GM12878 (cell line): ENCODE measurements at regions not wholly inside any gene's neighbourhood (a gene's known extent, or its start where the extent isn't known, plus 50 kb on each side); places are given as distances from the start of the nearest gene placed in this dataset.

ENCODE experiments used
- ATAC-seq: fragments of 200-7000 bp; cut with Tn5 transposase; 3 replicates; pipeline ENCODE4 v1.9.1; 2020; ENCODE audit warnings: mild to moderate bottlenecking, moderate library complexity
- BruUV-seq: library from RNA; stranded (reverse); fragments of 400-500 nt; replicated peaks from 2 replicates; lab custom pipeline; 2021; lab: Mats Ljungman, UMichigan
- CTCF ChIA-PET: fragments of 300-600 bp; sonication (Branson Sonifier 250); formaldehyde crosslinking; extraction: SDS; loops from one replicate; lab custom pipeline; 2021; ENCODE audit warnings: inconsistent platforms; lab: Yijun Ruan, JAX
- POLR2A ChIA-PET: fragments of 350-600 bp; formaldehyde crosslinking; extraction: SDS; loops from one replicate; lab custom pipeline; 2021; ENCODE audit warnings: inconsistent platforms; lab: Charles Lee
- RAD21 ChIA-PET: fragments of 300-600 bp; sonication (Branson Sonifier 250); formaldehyde crosslinking; loops from one replicate; lab custom pipeline; 2023; ENCODE audit warnings: antibody characterized with exemption; ENCODE audit not compliant: unreplicated experiment; lab: Charles Lee
- SMC1A ChIA-PET: fragments of 300-600 bp; sonication (Branson Sonifier 250); formaldehyde crosslinking; loops from one replicate; lab custom pipeline; 2023; ENCODE audit not compliant: unreplicated experiment, uncharacterized antibody; lab: Charles Lee
- DNase-seq: peaks from one replicate; pipeline ENCODE4 v3.0.0-alpha.2; 2011; ENCODE audit warnings: low read depth, low spot score
- FAIRE-seq: peaks from 3 replicates; lab custom pipeline; 2011; peaks lifted over from hg19 to GRCh38; lab: Jason Lieb, UNC
- H2AFZ ChIP-seq: 2 replicates; pipeline ENCODE4 v1.6.0; 2011; ENCODE audit warnings: low read depth, low read length, control low read depth; ENCODE audit not compliant: control insufficient read depth
- H3K27ac ChIP-seq: 2 replicates; pipeline ENCODE4 v1.5.1; 2011; ENCODE audit warnings: control low read depth; ENCODE audit not compliant: control insufficient read depth, insufficient read depth
- H3K27me3 ChIP-seq, 2 experiments: replicated peaks in 1 of 2; 2 replicates each; pipeline versions ENCODE4 v1.6.0 to v1.6.1; 2011; ENCODE audit warnings: low read length in 1 of 2; ENCODE audit not compliant: control insufficient read depth in 2 of 2, insufficient read depth in 2 of 2
- H3K36me3 ChIP-seq, 2 experiments: 2 replicates each; pipeline ENCODE4 v1.5.1; 2011; ENCODE audit warnings: low read length in 1 of 2; ENCODE audit not compliant: control insufficient read depth in 2 of 2, insufficient read depth in 2 of 2
- H3K4me1 ChIP-seq: 2 replicates; pipeline ENCODE4 v1.6.1; 2011; ENCODE audit warnings: mild to moderate bottlenecking, low read length, moderate library complexity, mixed read lengths; ENCODE audit not compliant: control insufficient read depth, insufficient read depth
- H3K4me2 ChIP-seq: 2 replicates; pipeline ENCODE4 v1.6.0; 2011; ENCODE audit warnings: control low read depth; ENCODE audit not compliant: control insufficient read depth, insufficient read depth
- H3K4me3 ChIP-seq: fragments of 200-600 bp; sonication (generic); 2 replicates; pipeline ENCODE4 v1.5.1; 2016
- H3K79me2 ChIP-seq: 2 replicates; pipeline ENCODE4 v1.6.0; 2011; ENCODE audit warnings: low read length; ENCODE audit not compliant: control insufficient read depth, insufficient read depth
- H3K9ac ChIP-seq: 2 replicates; pipeline ENCODE4 v1.8.0; 2011; ENCODE audit warnings: low read length, control low read depth, mixed read lengths; ENCODE audit not compliant: control insufficient read depth, insufficient read depth
- H3K9me3 ChIP-seq: replicated peaks from 3 replicates; pipeline ENCODE4 v1.5.1; 2011; ENCODE audit warnings: mild to moderate bottlenecking, low read length; ENCODE audit not compliant: control insufficient read depth, insufficient read depth
- H4K20me1 ChIP-seq: 2 replicates; pipeline ENCODE4 v1.6.0; 2011; ENCODE audit not compliant: control insufficient read depth, insufficient read depth
- ATF2 ChIP-seq: IDR thresholded peaks from 2 replicates; pipeline ENCODE4 v1.6.1; 2012; ENCODE audit warnings: low read length, inconsistent platforms
- ATF7 ChIP-seq: fragments of 450-650 bp; IDR thresholded peaks from 2 replicates; pipeline ENCODE4 v1.6.1; 2016; ENCODE audit warnings: low read depth, mild to moderate bottlenecking
- CBX3 ChIP-seq: fragments of 200-600 bp; sonication (generic); IDR thresholded peaks from 2 replicates; pipeline ENCODE4 v1.6.1; 2016; ENCODE audit warnings: low read depth, borderline replicate concordance
- MEF2A ChIP-seq: IDR thresholded peaks from 2 replicates; pipeline ENCODE4 v1.6.1; 2011; ENCODE audit warnings: low read depth, mild to moderate bottlenecking, low read length, moderate library complexity; ENCODE audit not compliant: insufficient read depth
- MYC ChIP-seq: IDR thresholded peaks from 2 replicates; pipeline ENCODE4 v1.6.1; 2011; ENCODE audit warnings: mild to moderate bottlenecking, low read length, moderate library complexity, inconsistent platforms; ENCODE audit not compliant: insufficient read depth, insufficient replicate concordance, insufficient read length, severe bottlenecking
- SREBF1 ChIP-seq: IDR thresholded peaks from 2 replicates; pipeline ENCODE4 v1.6.1; 2012; ENCODE audit warnings: mild to moderate bottlenecking, low read length
- SUPT20H ChIP-seq: IDR thresholded peaks from 2 replicates; pipeline ENCODE4 v1.6.1; 2011; ENCODE audit warnings: low read depth, mild to moderate bottlenecking, low read length, moderate library complexity, borderline replicate concordance; ENCODE audit not compliant: control insufficient read depth
- WGBS: methylation state at CpG from one replicate; pipeline ENCODE4 v1.1.6; 2016; ENCODE audit warnings: low lambda C conversion rate; ENCODE audit not compliant: insufficient replicate concordance, insufficient coverage; ENCODE audit errors: missing lambda C conversion rate; 5-methylcytosine and 5-hydroxymethylcytosine counted together
- in situ Hi-C: fragments of 300-500 bp; cut with MboI; formaldehyde crosslinking; loops from 9 replicates; pipeline ENCODE4 v1.14.3; 2018; ENCODE audit warnings: mixed read lengths
- intact Hi-C: fragments of 100-400 bp; cut with micrococcal nuclease; formaldehyde crosslinking; loops from one replicate; pipeline ENCODE4 v1.14.2; 2022; ENCODE audit not compliant: unreplicated experiment
- TF ChIP-seq, protein P1 (sequence below): IDR thresholded peaks from 2 replicates; pipeline ENCODE4 v1.6.1; 2011; ENCODE audit warnings: borderline replicate concordance, low read depth, mild to moderate bottlenecking, moderate library complexity, low read length; ENCODE audit not compliant: insufficient read depth, poor library complexity, severe bottlenecking

- Histone ChIP-seq H3K36me3 (no peaks in the 10 kb centered on the region), H3K4me1 (no peaks in the 10 kb centered on the region), H3K27me3 (no peaks in the 10 kb centered on the region), H2AFZ (no peak overlapping the region), H3K27ac (no peak overlapping the region), H3K9me3 (no peaks in the 10 kb centered on the region), H3K4me2 (no peak overlapping the region), H3K9ac (no peak overlapping the region), H4K20me1 (no peaks in the 10 kb centered on the region), H3K4me3 (no peak overlapping the region), H3K79me2 (no peaks in the 10 kb centered on the region)
- ChIA-PET CTCF (no interaction called here), POLR2A (no interaction called here), SMC1A (interaction anchor here (0.7 to 1.1 kb wide), 2 partner anchors 48 to 106 kb away, joined by 3 read pairs; no protein-coding TSS in a partner anchor), RAD21 (no interaction called here)
- intact Hi-C loops: no loop called here
- no TSS peak for BruUV-seq
- no peak for FAIRE-seq
- TF ChIP-seq MYC (no peak), CBX3 (no peak), ATF2 (no peak), SUPT20H (no peak), MEF2A (no peak), ATF7 (no peak), SREBF1 (no peak)
- TF ChIP-seq, protein P1, sequence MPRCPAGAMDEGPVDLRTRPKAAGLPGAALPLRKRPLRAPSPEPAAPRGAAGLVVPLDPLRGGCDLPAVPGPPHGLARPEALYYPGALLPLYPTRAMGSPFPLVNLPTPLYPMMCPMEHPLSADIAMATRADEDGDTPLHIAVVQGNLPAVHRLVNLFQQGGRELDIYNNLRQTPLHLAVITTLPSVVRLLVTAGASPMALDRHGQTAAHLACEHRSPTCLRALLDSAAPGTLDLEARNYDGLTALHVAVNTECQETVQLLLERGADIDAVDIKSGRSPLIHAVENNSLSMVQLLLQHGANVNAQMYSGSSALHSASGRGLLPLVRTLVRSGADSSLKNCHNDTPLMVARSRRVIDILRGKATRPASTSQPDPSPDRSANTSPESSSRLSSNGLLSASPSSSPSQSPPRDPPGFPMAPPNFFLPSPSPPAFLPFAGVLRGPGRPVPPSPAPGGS: no peak
- WGBS: 0% methylated on average over 2 of the region's 2 CpGs
- no peak for ATAC-seq
- DNase-seq: no peak
- in situ Hi-C loops: no loop called here
These were observed 444.3 kb upstream of the ATP11B start for GRCh38 chr3:182349051-182349450.
